Motor neuron (in vitro differentiated cells): ENCODE measurements at regions not wholly inside any gene's neighbourhood (a gene's known extent, or its start where the extent isn't known, plus 50 kb on each side); places are given as distances from the start of the nearest gene placed in this dataset.
A peak's percentile ranks its signal among the peaks of the same experiment; 100 is the strongest.

Experiments
- ATAC-seq, 8 experiments: fragments of 200-7000 bp; cut with Tn5 transposase; replicated peaks in 6 of 8; 2 replicates each; pipeline ENCODE4 v1.8.0; 2021; ENCODE audit warnings: mild to moderate bottlenecking in 8 of 8, moderate library complexity in 8 of 8
- H3K27ac ChIP-seq, 2 donors: fragments of 250-450 bp; sonication (Bioruptor Pico); 2 replicates each; pipeline ENCODE4 v1.9.0; 2021; ENCODE audit warnings: antibody characterized with exemption in 2 of 2, mild to moderate bottlenecking in 2 of 2, moderate library complexity in 1 of 2
- H3K4me1 ChIP-seq, 2 donors: fragments of 250-450 bp; sonication (Bioruptor Pico); replicated peaks in 1 of 2; 2 replicates each; pipeline ENCODE4 v1.6.1; 2021; ENCODE audit warnings: antibody characterized with exemption in 2 of 2, mild to moderate bottlenecking in 2 of 2, moderate library complexity in 1 of 2
- H3K4me3 ChIP-seq, 5 donors: fragments of 250-450 bp; sonication (Bioruptor Pico); 2 replicates each; pipeline ENCODE4 v1.9.0; 2021; ENCODE audit warnings: antibody characterized with exemption in 5 of 5, mild to moderate bottlenecking in 5 of 5, moderate library complexity in 4 of 5
- WGBS, 10 experiments: fragments of 450-650 bp; shearing (Covaris generic); methylation state at CpG; one replicate each; pipeline ENCODE4 v1.0.0; 2022; 5-methylcytosine and 5-hydroxymethylcytosine counted together
- in situ Hi-C, 9 experiments: fragments of 400-800 bp; cut with MboI; loops; one replicate each; pipeline ENCODE4 v1.15.0; 2021; ENCODE audit warnings: low sequenced_read_pairs in 9 of 9, low pct_unique_long_range_greater_than_20kb in 2 of 9; ENCODE audit not compliant: unreplicated experiment in 9 of 9

DNA sequence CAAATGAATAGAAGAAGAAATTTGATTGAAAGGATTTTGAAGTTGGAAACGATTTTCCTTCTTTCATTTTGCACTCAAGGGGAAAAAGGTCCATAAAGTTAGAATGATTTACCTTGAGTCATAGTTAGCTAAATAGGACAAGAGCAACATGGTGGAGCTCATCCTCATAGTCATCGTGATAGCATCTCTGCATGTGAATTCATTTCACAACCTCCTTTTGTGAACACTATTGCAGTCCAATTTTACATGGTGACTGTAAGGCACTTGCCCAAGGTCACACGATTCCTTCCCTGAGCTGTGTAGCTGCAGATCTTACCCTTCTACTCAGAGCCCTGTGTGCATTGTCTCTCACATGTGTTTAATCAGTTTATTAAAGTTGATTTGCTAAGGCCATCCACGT lies 359.8 kb upstream of the C2CD4B start:
- ATAC-seq, result peak in 1 of 8 experiments; percentile 34
- WGBS, 10 experiments, result 34 to 91% (median 79%) methylated on average over 1 to 4 of the region's 4 CpGs
- Histone ChIP-seq H3K4me1 (peaks cover 0 to 15% of the 10 kb centered on the region in 2 donors), H3K27ac (no peak overlapping the region), H3K4me3 (no peak overlapping the region)
- in situ Hi-C loops, result no loop called here

DNA sequence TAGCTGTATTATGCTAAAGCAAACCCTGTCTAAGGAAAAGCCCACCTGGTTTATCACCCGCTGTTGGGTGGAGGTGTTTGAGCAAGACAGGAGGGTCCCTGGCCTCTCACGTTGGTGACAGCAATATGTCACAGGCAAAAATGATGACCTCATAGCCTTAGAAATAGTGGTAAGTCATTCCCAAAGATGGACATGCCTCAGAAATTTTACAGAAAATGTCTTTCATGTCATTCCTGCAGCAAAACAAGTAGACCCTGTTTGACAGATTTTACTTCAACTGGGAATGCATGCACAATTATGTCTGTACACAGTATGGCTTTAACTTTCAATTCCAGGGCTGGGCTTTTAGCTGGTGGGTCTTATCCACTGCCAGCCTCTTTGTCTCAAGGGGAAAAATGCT lies 362.3 kb upstream of the C2CD4B start:
- H3K27ac ChIP-seq, result no peak overlapping the region
- ATAC-seq, result no peak
- H3K4me1 ChIP-seq, result peaks cover 0 to 15% of the 10 kb centered on the region in 2 donors
- 40 to 100% (median 90%) methylated on average over 1 to 2 of the region's 2 CpGs; no CpG with 5 or more reads in 5 of the 10 experiments for WGBS, 10 experiments
- in situ Hi-C loops, result no loop called here
- no peak overlapping the region for H3K4me3 ChIP-seq

DNA sequence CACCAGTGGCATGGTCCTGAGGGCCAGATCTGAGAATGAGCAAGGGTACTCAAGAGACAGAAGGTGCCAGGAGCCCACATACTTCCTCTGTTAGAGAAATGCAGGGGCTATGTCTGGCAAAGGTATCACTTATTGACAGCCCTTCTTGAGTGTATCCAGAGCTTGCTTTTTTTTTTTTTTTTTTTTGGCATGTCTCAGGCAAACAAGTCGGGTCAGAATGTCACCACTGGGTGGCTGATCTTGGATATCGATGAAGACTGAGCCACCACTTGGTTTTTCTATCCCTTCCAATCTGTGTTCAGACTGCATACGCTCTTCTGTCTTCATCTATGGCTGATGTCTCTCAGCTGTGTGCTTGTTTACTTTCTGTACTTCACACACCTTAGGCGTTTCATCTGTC lies 363.4 kb upstream of the C2CD4B start:
- no peak for ATAC-seq
- in situ Hi-C loops, result no loop called here
- WGBS, 10 experiments, result 76 to 100% (median 100%) methylated on average over 1 to 4 of the region's 4 CpGs; no CpG with 5 or more reads in 3 of the 10 experiments

DNA sequence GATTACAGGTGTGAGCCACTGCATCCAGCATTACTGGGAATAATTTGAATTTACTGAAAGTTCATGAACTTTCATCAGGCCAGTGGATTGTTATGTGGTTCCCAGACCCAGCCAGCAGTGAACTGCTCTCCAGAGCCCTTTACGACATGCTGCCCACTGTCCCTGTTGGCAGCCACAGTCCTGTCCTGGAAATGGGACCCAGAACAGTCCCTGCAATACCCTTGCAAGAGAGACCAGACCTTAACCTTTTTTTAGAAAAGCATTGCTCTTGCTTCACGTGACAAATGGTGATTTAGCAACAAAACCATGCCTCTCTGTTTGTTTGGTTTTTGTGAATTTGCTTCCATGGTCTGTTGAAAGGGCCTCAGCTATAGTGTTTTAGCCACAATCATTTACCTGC lies 367.3 kb upstream of the C2CD4B start:
- no peaks in the 10 kb centered on the region for H3K4me1 ChIP-seq
- WGBS, 10 experiments, result 60 to 100% (median 83%) methylated on average over 1 to 2 of the region's 2 CpGs; no CpG with 5 or more reads in 3 of the 10 experiments
- no peak overlapping the region for H3K4me3 ChIP-seq
- in situ Hi-C loops, result no loop called here
- peak in 1 of 8 experiments; percentile 19 for ATAC-seq
- no peak overlapping the region for H3K27ac ChIP-seq

More for the DNA sequence above, 363.4 kb upstream of the C2CD4B start:
- Histone ChIP-seq H3K4me3 (no peak overlapping the region), H3K27ac (no peak overlapping the region), H3K4me1 (peaks cover 0 to 15% of the 10 kb centered on the region in 2 donors)

DNA sequence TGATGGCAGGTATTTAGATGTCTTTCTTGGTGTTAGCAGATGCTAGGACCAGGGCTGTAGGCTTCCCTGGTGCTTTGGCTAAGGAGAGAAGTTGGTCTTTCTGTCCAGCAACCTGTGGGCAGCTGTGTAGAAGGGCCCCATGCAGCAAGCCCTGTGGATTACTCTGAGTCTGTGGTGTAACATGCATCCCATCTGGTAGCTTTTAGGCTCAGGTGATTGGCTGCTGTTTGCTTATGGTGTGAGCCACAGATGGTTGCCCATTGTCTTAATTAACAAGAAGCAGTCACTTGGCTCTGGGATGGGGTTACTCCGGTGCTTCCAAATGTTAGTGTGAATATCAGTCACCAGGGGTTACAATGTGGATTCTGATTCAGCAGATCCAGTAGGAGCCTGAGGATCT lies 368.6 kb upstream of the C2CD4B start:
- in situ Hi-C loops, result no loop called here
- Histone ChIP-seq H3K4me3 (no peak overlapping the region), H3K27ac (no peak overlapping the region), H3K4me1 (no peaks in the 10 kb centered on the region)
- 40 to 100% methylated on average over 1 of the region's 1 CpG; no CpG with 5 or more reads in 8 of the 10 experiments for WGBS, 10 experiments
- ATAC-seq, result peak in 1 of 8 experiments; percentile 68

DNA sequence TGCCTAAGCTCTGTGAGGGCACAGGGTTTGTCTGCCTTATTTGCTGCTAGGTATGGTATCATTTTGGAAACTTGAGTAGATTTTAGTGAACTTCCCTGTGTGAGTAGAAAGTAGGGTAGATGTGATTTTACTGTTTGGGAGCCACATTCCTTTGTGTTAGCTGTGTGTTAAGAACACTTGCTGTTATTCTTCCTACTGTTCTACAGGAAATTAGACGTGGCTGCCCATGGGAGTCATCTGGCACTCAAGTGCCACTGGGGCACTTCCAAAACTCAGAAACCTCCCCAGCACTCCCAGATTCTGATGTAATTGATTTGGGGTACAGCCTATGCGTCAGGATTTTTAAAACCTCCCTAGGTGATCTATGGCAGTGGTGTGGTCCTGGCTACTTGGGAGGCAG lies 369.9 kb upstream of the C2CD4B start:
- H3K27ac ChIP-seq, result no peak overlapping the region
- 80 to 100% (median 86%) methylated on average over 1 of the region's 2 CpGs; no CpG with 5 or more reads in 7 of the 10 experiments for WGBS, 10 experiments
- ATAC-seq, result no peak
- no peak overlapping the region for H3K4me3 ChIP-seq
- no peaks in the 10 kb centered on the region for H3K4me1 ChIP-seq
- in situ Hi-C loops, result no loop called here

DNA sequence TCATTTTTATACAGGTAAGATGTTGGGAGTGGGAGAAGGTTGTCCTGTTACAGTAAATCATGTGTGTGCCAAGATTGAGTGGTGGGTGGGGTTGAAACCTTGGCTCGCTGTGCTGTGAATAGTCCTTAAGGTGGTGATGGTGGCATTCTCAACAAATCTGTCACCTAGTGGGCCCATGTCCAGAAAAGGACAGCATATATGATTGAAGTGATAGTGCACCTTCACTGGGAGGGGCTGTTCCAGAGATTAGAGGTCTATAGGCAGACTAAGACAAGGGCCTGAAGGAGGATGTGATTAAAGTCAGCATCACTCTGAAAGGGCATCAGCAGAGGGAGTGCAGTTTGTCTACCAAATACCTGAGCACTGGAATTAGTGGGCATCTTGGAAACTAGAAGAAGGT lies 374.2 kb upstream of the C2CD4B start:
- in situ Hi-C loops, result no loop called here
- H3K4me3 ChIP-seq, result no peak overlapping the region
- no peak overlapping the region for H3K27ac ChIP-seq
- no peak for ATAC-seq
- H3K4me1 ChIP-seq, result no peaks in the 10 kb centered on the region
- WGBS, 10 experiments, result 100% methylated on average over 1 of the region's 1 CpG; no CpG with 5 or more reads in 8 of the 10 experiments

DNA sequence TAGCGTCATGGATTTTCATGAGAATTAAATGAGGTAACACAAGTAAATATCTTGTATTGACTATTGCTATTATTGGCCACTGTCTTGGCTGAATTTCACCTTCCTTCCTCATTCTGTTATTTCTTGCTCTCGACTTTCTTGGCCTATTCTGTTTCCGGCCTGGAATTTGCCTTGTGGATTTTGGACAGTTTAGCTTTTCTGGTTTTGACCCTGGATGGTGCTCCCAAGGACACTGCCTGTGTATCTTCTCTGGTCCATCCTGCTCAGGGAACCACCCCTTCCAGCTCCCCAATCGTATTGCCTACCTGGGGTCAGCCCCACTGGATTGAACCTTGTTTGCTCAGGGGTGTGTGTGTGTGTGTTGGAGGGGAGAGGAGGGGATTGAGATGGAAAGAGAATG lies 376.2 kb upstream of the C2CD4B start:
- Histone ChIP-seq H3K4me3 (no peak overlapping the region), H3K4me1 (peaks cover 2 to 9% of the 10 kb centered on the region in 2 donors), H3K27ac (no peak overlapping the region)
- WGBS, 10 experiments, result 75 to 100% (median 98%) methylated on average over 1 to 4 of the region's 4 CpGs; no CpG with 5 or more reads in 1 of the 10 experiments
- ATAC-seq, result no peak
- in situ Hi-C loops, result no loop called here

DNA sequence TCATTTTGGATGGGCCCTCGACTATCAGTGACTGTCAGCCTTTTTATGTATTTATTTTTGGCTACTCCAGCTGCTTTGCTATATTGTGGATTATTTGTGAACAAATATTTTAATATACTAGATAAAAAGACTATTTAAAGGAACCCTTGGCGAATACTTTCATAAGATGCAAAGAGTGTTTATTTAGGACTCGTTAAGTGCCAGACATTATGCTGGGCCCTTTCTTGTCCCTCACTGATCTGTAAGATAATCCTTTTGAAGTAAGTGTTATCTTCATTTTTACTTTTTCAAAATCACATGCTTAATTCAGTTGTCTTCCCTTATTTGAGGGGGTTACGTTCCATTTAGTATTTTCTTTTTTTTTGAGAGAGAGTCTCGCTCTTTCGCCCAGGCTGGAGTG lies 376.8 kb upstream of the C2CD4B start:
- no peak overlapping the region for H3K27ac ChIP-seq
- WGBS, 10 experiments, result 79 to 100% (median 95%) methylated on average over 1 to 6 of the region's 6 CpGs
- no peak for ATAC-seq
- peaks cover 2 to 9% of the 10 kb centered on the region in 2 donors for H3K4me1 ChIP-seq
- no peak overlapping the region for H3K4me3 ChIP-seq
- in situ Hi-C loops, result no loop called here

DNA sequence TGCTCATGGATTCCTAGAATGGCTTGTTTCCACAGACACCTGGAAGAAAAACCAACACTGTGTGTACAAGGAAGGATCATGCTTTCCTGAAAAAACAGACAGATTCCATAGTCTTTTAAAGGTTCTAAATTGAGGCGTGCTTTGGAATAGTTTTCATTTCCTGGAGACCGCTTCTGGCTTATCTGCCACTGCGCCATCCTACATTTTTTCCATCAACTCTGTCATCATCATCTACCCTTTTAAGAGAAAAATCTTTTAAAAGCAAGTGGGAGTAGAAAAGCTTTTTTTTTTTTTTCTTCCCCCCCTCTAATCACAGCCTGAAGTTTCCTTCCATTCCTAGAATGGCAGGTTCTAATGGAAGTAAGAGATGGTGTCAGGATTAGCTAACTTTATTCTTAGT lies 379.4 kb upstream of the C2CD4B start:
- WGBS, 10 experiments, result 97 to 100% (median 100%) methylated on average over 1 to 3 of the region's 3 CpGs; no CpG with 5 or more reads in 2 of the 10 experiments
- in situ Hi-C loops, result no loop called here
- H3K4me3 ChIP-seq, result no peak overlapping the region
- no peak overlapping the region for H3K27ac ChIP-seq
- ATAC-seq, result no peak
- peaks cover 2 to 13% of the 10 kb centered on the region in 2 donors for H3K4me1 ChIP-seq

DNA sequence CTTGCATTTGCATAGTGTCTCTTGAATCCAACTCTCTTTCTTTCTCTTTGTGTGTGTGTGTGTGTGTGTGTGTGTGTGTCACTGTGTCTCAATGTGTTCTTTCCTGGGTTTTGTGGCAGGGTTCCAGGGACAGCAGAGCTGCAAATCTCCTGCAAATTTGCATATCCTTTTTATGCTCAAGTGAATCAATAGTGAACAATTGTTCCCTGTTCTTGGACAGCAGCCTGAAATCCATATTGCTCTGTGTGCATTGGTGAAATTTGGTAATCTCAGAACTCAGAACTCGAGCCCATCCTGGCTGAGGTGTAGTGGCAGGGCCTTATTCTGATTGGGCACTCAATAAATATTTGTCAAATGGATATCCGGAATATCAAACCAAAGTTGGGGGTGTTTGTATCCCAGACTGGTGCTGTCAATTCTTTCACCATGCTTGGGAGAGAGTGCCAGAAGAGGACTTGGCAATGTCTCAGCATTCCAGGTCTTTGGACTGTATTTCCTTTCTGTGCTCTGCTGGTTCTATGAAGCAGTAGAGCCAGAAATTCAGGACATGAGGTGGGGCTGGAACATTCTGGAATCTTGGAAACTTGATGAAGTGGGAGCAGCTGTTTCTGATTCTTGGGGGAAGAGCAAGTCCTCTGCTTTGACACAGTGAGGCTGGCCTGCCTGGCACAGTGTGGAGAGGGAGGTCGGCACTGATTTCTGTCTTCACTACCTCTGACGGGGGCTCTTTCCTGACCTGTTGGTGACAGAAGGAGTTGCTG lies 380.6 kb upstream of the C2CD4B start:
- H3K4me1 ChIP-seq, result peaks cover 2 to 13% of the 10 kb centered on the region in 2 donors
- H3K27ac ChIP-seq, result no peak overlapping the region
- ATAC-seq, result peak in 6 of 8 experiments; percentile 12 to 81 (median 62)
- H3K4me3 ChIP-seq, result no peak overlapping the region
- 18 to 100% (median 75%) methylated on average over 1 to 4 of the region's 4 CpGs; no CpG with 5 or more reads in 1 of the 10 experiments for WGBS, 10 experiments
- in situ Hi-C loops, result no loop called here

DNA sequence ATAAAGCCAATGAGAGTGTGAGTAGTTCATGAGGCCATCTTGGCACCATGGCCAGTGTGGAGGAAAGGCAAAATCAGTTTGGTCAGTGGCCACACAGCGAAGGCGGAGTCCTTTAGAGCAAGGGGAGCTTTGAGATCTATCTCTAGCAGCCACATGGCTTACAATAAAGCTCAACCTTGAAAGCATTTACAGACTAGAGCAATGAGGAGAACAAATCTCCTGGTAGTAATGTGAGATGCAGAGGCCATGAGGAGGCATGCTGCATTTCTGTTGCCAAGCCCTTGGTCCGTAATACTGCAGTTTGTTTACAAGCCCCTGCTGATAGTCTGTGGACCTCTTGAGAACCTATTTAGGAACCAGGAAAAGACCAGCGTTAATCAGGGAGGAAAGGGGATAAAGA lies 381.5 kb upstream of the C2CD4B start:
- no peak overlapping the region for H3K4me3 ChIP-seq
- 56 to 100% (median 94%) methylated on average over 1 to 3 of the region's 4 CpGs; no CpG with 5 or more reads in 3 of the 10 experiments for WGBS, 10 experiments
- H3K4me1 ChIP-seq, result peaks cover 2 to 13% of the 10 kb centered on the region in 2 donors
- no peak overlapping the region for H3K27ac ChIP-seq
- no peak for ATAC-seq
- in situ Hi-C loops, result no loop called here

DNA sequence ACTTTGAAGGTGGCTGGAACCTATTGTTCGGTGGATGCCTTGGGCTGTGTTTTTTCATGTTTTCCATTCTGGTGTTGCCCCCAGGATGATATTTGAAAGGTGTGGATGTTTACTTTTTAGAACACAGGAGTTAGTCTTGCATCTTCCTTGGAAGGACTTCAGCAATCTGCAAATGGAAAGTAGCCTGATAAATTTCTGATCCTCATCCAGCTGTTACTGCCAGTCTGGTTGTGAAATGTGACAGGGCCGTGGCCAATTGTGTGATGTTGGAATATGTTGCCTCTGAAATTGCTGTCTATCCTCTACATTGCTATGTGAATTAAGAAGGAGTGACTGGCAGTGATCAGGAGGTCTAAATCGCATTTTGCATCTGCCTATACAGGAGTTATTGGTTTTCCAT lies 382.5 kb upstream of the C2CD4B start:
- Histone ChIP-seq H3K4me3 (no peak overlapping the region), H3K4me1 (peaks cover 2 to 13% of the 10 kb centered on the region in 2 donors), H3K27ac (no peak overlapping the region)
- WGBS, 10 experiments, result 47 to 100% (median 82%) methylated on average over 2 to 3 of the region's 3 CpGs; no CpG with 5 or more reads in 3 of the 10 experiments
- ATAC-seq, result no peak
- in situ Hi-C loops, result no loop called here
